H9 (cell line): ENCODE measurements at regions not wholly inside any gene's neighbourhood (a gene's known extent, or its start where the extent isn't known, plus 50 kb on each side); places are given as distances from the start of the nearest gene placed in this dataset.

ENCODE experiments used
- DNase-seq: peaks from one replicate; pipeline ENCODE4 v3.0.0-alpha.2; 2017
- H2AFZ ChIP-seq: one replicate; pipeline ENCODE4 v1.6.1; 2013; ENCODE audit warnings: mild to moderate bottlenecking, low read length, control low read depth, moderate library complexity
- H2AK5ac ChIP-seq: 2 replicates; pipeline ENCODE4 v1.6.1; 2013; ENCODE audit warnings: low read length, control low read depth, mixed read lengths; ENCODE audit not compliant: insufficient read length
- H2BK120ac ChIP-seq: one replicate; pipeline ENCODE4 v1.6.1; 2013; ENCODE audit warnings: low read depth, mild to moderate bottlenecking, low read length, control low read depth, inconsistent platforms; ENCODE audit not compliant: poor library complexity, severe bottlenecking
- H2BK12ac ChIP-seq: 2 replicates; pipeline ENCODE4 v1.6.1; 2013; ENCODE audit warnings: low read length, control low read depth, mixed read lengths, low read depth; ENCODE audit not compliant: insufficient read length
- H2BK15ac ChIP-seq: 2 replicates; pipeline ENCODE4 v1.6.1; 2013; ENCODE audit warnings: low read depth, low read length, control low read depth
- H2BK20ac ChIP-seq: one replicate; pipeline ENCODE4 v1.6.1; 2013; ENCODE audit warnings: low read depth, mild to moderate bottlenecking, low read length, control low read depth, inconsistent platforms; ENCODE audit not compliant: poor library complexity, severe bottlenecking
- H2BK5ac ChIP-seq: 2 replicates; pipeline ENCODE4 v1.6.1; 2013; ENCODE audit warnings: low read length, control low read depth, mixed read lengths; ENCODE audit not compliant: insufficient read length
- H3K14ac ChIP-seq: 2 replicates; pipeline ENCODE4 v1.6.1; 2013; ENCODE audit warnings: low read length, control low read depth; ENCODE audit not compliant: insufficient read depth
- H3K18ac ChIP-seq: 2 replicates; pipeline ENCODE4 v1.6.1; 2013; ENCODE audit warnings: low read depth, mild to moderate bottlenecking, mixed read lengths, low read length, control low read depth; ENCODE audit not compliant: insufficient read length
- H3K23ac ChIP-seq: 2 replicates; pipeline ENCODE4 v1.6.1; 2013; ENCODE audit warnings: low read length, control low read depth, mixed read lengths, low read depth; ENCODE audit not compliant: insufficient read length
- H3K23me2 ChIP-seq: 2 replicates; pipeline ENCODE4 v1.6.1; 2013; ENCODE audit warnings: low read depth, mild to moderate bottlenecking, mixed read lengths, low read length, control low read depth; ENCODE audit not compliant: insufficient read length, poor library complexity, severe bottlenecking
- H3K27ac ChIP-seq: 2 replicates; pipeline ENCODE4 v1.5.1; 2013; ENCODE audit warnings: low read length, control low read depth, mixed read lengths, low read depth; ENCODE audit not compliant: insufficient read length
- H3K27me3 ChIP-seq: 2 replicates; pipeline ENCODE4 v1.6.1; 2013; ENCODE audit warnings: low read length, control low read depth, inconsistent platforms; ENCODE audit not compliant: insufficient read depth
- H3K4ac ChIP-seq: 2 replicates; pipeline ENCODE4 v1.6.1; 2013; ENCODE audit warnings: low read depth, mild to moderate bottlenecking, control low read depth, inconsistent platforms, low read length, moderate library complexity
- H3K4me1 ChIP-seq: 2 replicates; pipeline ENCODE4 v1.6.1; 2013; ENCODE audit warnings: low read length, control low read depth, inconsistent platforms; ENCODE audit not compliant: insufficient read depth
- H3K4me2 ChIP-seq: 2 replicates; pipeline ENCODE4 v1.6.1; 2013; ENCODE audit warnings: low read length, control low read depth, mixed read lengths; ENCODE audit not compliant: insufficient read length, insufficient read depth
- H3K56ac ChIP-seq: 2 replicates; pipeline ENCODE4 v1.6.1; 2013; ENCODE audit warnings: low read depth, mild to moderate bottlenecking, mixed read lengths, low read length, control low read depth; ENCODE audit not compliant: insufficient read length
- H3K79me1 ChIP-seq: 2 replicates; pipeline ENCODE4 v1.6.1; 2013; ENCODE audit warnings: low read depth, mild to moderate bottlenecking, moderate library complexity, low read length, control low read depth, inconsistent platforms; ENCODE audit not compliant: insufficient read depth, poor library complexity, severe bottlenecking
- H3K79me2 ChIP-seq: 2 replicates; pipeline ENCODE4 v1.6.1; 2013; ENCODE audit warnings: low read length, control low read depth, inconsistent platforms; ENCODE audit not compliant: insufficient read depth
- H3K9ac ChIP-seq: 2 replicates; pipeline ENCODE4 v1.6.1; 2013; ENCODE audit warnings: low read length, control low read depth, mixed read lengths; ENCODE audit not compliant: insufficient read length; ENCODE audit errors: extremely low read depth
- H3K9me3 ChIP-seq: one replicate; pipeline ENCODE4 v1.6.1; 2013; ENCODE audit warnings: low read depth, low read length, inconsistent platforms; ENCODE audit not compliant: control insufficient read depth
- H3T11ph ChIP-seq: one replicate; pipeline ENCODE4 v1.6.1; 2013; ENCODE audit warnings: mild to moderate bottlenecking, low read length, control low read depth, inconsistent platforms
- H4K20me1 ChIP-seq: one replicate; pipeline ENCODE4 v1.6.1; 2013; ENCODE audit not compliant: control insufficient read depth, insufficient read length, insufficient read depth
- H4K5ac ChIP-seq: 2 replicates; pipeline ENCODE4 v1.6.1; 2013; ENCODE audit warnings: low read depth, mild to moderate bottlenecking, mixed read lengths, low read length, control low read depth; ENCODE audit not compliant: insufficient read length
- H4K8ac ChIP-seq: replicated peaks from 2 replicates; pipeline ENCODE4 v1.6.1; 2013; ENCODE audit warnings: low read length, control low read depth, mixed read lengths, low read depth; ENCODE audit not compliant: insufficient read length
- H4K91ac ChIP-seq: 2 replicates; pipeline ENCODE4 v1.6.1; 2013; ENCODE audit warnings: low read depth, mild to moderate bottlenecking, moderate library complexity, mixed read lengths, low read length, control low read depth; ENCODE audit not compliant: insufficient read length
- H3K27ac Mint-ChIP-seq, 3 experiments: 2 replicates in 2 of 3; 3 replicates in 1 of 3; pipeline ENCODE4 v1.8.0; 2020 to 2021; ENCODE audit warnings: mixed read lengths in 3 of 3, mild to moderate bottlenecking in 1 of 3, moderate library complexity in 1 of 3
- H3K27me3 Mint-ChIP-seq: 2 replicates; pipeline ENCODE4 v1.8.0; 2021; ENCODE audit warnings: low read depth, mild to moderate bottlenecking, moderate library complexity, mixed read lengths
- H3K36me3 Mint-ChIP-seq, 3 experiments: 2 replicates in 2 of 3; 3 replicates in 1 of 3; pipeline ENCODE4 v1.8.0; 2020 to 2021; ENCODE audit warnings: low read depth in 3 of 3, mixed read lengths in 3 of 3; ENCODE audit not compliant: insufficient read depth in 1 of 3
- H3K4me1 Mint-ChIP-seq, 2 experiments: 2 replicates each; pipeline ENCODE4 v1.8.0; 2020; ENCODE audit warnings: mixed read lengths in 2 of 2
- H3K4me3 Mint-ChIP-seq, 2 experiments: 2 replicates in 1 of 2; 3 replicates in 1 of 2; pipeline ENCODE4 v1.8.0; 2020 to 2021; ENCODE audit warnings: mild to moderate bottlenecking in 2 of 2, mixed read lengths in 2 of 2, moderate library complexity in 1 of 2
- H3K9me3 Mint-ChIP-seq, 2 experiments: 2 replicates in 1 of 2; 3 replicates in 1 of 2; pipeline ENCODE4 v1.8.0; 2020; ENCODE audit warnings: mild to moderate bottlenecking in 2 of 2, mixed read lengths in 2 of 2, moderate library complexity in 1 of 2
- CTCF ChIP-seq: fragments of 200-600 bp; sonication (generic); conservative IDR thresholded peaks from 3 replicates; pipeline ENCODE4 v1.8.0; 2021; ENCODE audit warnings: antibody characterized with exemption, mild to moderate bottlenecking
- WGBS: extraction: QIAGEN DNeasy Blood & Tissue Kit; methylation state at CpG from one replicate; pipeline ENCODE4 v1.1.7; 2013; ENCODE audit warnings: missing lambda C conversion rate, low lambda C conversion rate, mixed read lengths; ENCODE audit not compliant: insufficient read length; ENCODE audit errors: extremely low coverage; 5-methylcytosine and 5-hydroxymethylcytosine counted together

GRCh38 chr10:62899311-62899710, 83.1 kb upstream of the EGR2 start:
- Histone ChIP-seq H3K9ac (no peak overlapping the region), H2BK20ac (no peak overlapping the region), H3K27ac (no peak overlapping the region), H4K5ac (no peak overlapping the region), H3K9me3 (no peaks in the 10 kb centered on the region), H3K4me2 (no peak overlapping the region), H3K27me3 (no peaks in the 10 kb centered on the region), H4K20me1 (no peaks in the 10 kb centered on the region), H3K23me2 (no peaks in the 10 kb centered on the region), H3K79me1 (no peaks in the 10 kb centered on the region), H3K23ac (no peak overlapping the region), H2AK5ac (no peak overlapping the region), H2BK15ac (no peak overlapping the region), H3K56ac (no peak overlapping the region), H3K14ac (no peak overlapping the region), H2BK5ac (no peak overlapping the region), H4K91ac (no peak overlapping the region), H2BK120ac (no peak overlapping the region), H3K4me1 (no peaks in the 10 kb centered on the region), H3K79me2 (no peaks in the 10 kb centered on the region), H3T11ph (no peak overlapping the region), H4K8ac (no peak overlapping the region), H3K18ac (no peak overlapping the region), H2BK12ac (no peak overlapping the region), H2AFZ (no peak overlapping the region), H3K4ac (no peak overlapping the region)
- H3K36me3 Mint-ChIP-seq = peaks cover 0 to 6% (median 0%) of the 10 kb centered on the region in 3 experiments; a peak in 2 of 7 replicates
- H3K4me3 Mint-ChIP-seq = no peak overlapping the region
- H3K27me3 Mint-ChIP-seq = peaks cover 1% of the 10 kb centered on the region; the same call in 1 of the 2 replicates
- no peak overlapping the region for H3K27ac Mint-ChIP-seq
- WGBS = no CpG with 5 or more reads among the region's 3 CpGs
- DNase-seq = no peak
- TF ChIP-seq CTCF = no peak
- 0 out of 5 replicates have a peak, but pooled peaks cover 0 to 4% of the 10 kb centered on the region in 2 experiments for H3K9me3 Mint-ChIP-seq
- peaks cover 3 to 10% of the 10 kb centered on the region in 2 experiments for H3K4me1 Mint-ChIP-seq
